ENCODE measurements at regions not wholly inside any gene's neighbourhood (a gene's known extent, or its start where the extent isn't known, plus 50 kb on each side); places are given as distances from the start of the nearest gene placed in this dataset.

- H3K4me3 ChIP-seq (replicated peaks; ENCODE audit: low read depth, low read length): no peak overlapping the region
- TF ChIP-seq CTCF (IDR thresholded peaks at IDR 0.05; ENCODE audit: insufficient read depth, low read length, poor library complexity, severe bottlenecking): no peak
- no peaks in the 10 kb centered on the region; the same call in 1 of the 2 replicates for H3K27me3 ChIP-seq (replicated peaks; ENCODE audit: control insufficient read depth, insufficient read depth, low read length)
- no peak for DNase-seq (ENCODE audit: extremely low read depth, insufficient read length)
- no peaks in the 10 kb centered on the region for H3K36me3 ChIP-seq (ENCODE audit: control insufficient read depth, insufficient read depth, low read length)
Measured at GRCh38 chr10:93166134-93166533, 92.4 kb downstream of the CYP26A1 start.

- H3K36me3 ChIP-seq (ENCODE audit: control insufficient read depth, insufficient read depth, low read length): no peaks in the 10 kb centered on the region
- no peak for DNase-seq (ENCODE audit: extremely low read depth, insufficient read length)
- no peak overlapping the region for H3K4me3 ChIP-seq (replicated peaks; ENCODE audit: low read depth, low read length)
- no peaks in the 10 kb centered on the region for H3K27me3 ChIP-seq (replicated peaks; ENCODE audit: control insufficient read depth, insufficient read depth, low read length)
- no peak for TF ChIP-seq CTCF (IDR thresholded peaks at IDR 0.05; ENCODE audit: insufficient read depth, low read length, poor library complexity, severe bottlenecking)
Measured at GRCh38 chr10:93171837-93172236, 98.1 kb downstream of the CYP26A1 start.

DNA sequence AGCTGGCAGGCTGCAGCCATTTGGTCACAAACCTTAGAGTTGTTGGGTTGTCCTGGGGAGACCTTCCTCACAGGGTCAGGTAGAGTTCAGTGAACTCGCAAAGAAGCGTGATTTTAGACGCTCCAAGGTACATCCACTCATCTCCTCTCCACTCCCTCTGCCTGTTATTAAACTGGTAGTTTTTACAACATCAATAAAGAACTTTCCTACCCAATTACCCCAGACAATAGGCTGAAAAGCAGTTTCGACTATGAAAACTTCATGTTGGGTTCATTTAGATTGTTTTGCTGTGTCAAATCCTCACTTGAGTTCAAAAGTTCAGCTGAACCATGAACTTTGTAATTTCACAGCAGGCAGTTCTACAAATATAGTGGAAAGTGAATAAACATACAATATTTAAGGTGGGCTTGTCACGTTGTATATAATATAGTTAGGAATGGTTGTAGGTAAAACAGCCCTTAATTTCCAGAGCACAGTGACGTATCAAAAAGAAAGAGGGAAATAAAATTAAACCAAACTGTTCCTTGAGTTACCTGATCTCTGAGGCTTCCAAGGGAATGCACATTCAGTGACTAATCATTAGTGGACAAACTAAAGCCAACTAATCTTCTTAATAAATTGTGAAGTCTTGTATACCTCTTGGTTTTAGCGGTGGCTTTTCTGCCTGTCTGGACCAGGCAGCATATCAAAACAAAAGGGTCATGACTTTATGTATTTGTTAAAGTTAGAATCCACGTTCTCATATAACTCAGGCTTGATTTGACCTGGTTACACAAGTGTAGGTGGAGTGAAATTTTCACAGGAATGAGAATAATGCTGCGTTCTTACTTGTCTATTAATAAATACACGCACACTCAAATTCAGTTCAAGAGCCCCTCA is 100.5 kb downstream of the CYP26A1 start:
- TF ChIP-seq CTCF (IDR thresholded peaks at IDR 0.05; ENCODE audit: insufficient read depth, low read length, poor library complexity, severe bottlenecking): no peak
- no peak overlapping the region for H3K4me3 ChIP-seq (replicated peaks; ENCODE audit: low read depth, low read length)
- no peak for DNase-seq (ENCODE audit: extremely low read depth, insufficient read length)
- no peaks in the 10 kb centered on the region for H3K36me3 ChIP-seq (ENCODE audit: control insufficient read depth, insufficient read depth, low read length)
- H3K27me3 ChIP-seq (replicated peaks; ENCODE audit: control insufficient read depth, insufficient read depth, low read length): no peaks in the 10 kb centered on the region

- TF ChIP-seq CTCF (IDR thresholded peaks at IDR 0.05; ENCODE audit: insufficient read depth, low read length, poor library complexity, severe bottlenecking): no peak
- H3K27me3 ChIP-seq (replicated peaks; ENCODE audit: control insufficient read depth, insufficient read depth, low read length): no peaks in the 10 kb centered on the region
- no peaks in the 10 kb centered on the region for H3K36me3 ChIP-seq (ENCODE audit: control insufficient read depth, insufficient read depth, low read length)
- no peak for DNase-seq (ENCODE audit: extremely low read depth, insufficient read length)
- H3K4me3 ChIP-seq (replicated peaks; ENCODE audit: low read depth, low read length): no peak overlapping the region
Measured at GRCh38 chr10:93175490-93175889, 101.8 kb downstream of the CYP26A1 start.

DNA sequence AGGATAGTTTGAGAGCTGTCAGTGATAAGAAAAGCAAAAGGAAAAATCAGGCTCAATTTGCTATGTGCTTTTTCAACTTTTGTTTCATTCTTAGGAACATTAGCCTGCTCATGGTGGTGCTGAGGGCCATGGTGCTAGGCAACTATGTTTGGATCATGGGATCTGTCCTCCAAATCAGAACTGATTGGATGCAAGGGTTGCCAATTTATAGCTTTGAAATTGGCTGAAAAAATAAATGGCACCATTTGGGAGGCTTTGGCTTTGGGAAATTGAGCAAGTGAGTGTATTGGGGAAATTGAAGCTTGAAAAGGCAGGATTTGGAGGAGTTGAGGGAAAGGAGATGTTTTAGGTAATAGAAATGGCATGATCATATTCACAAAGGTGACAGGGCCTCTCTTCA is 103.8 kb downstream of the CYP26A1 start:
- no peak for TF ChIP-seq CTCF (IDR thresholded peaks at IDR 0.05; ENCODE audit: insufficient read depth, low read length, poor library complexity, severe bottlenecking)
- no peak for DNase-seq (ENCODE audit: extremely low read depth, insufficient read length)
- Histone ChIP-seq H3K27me3 (replicated peaks; ENCODE audit: control insufficient read depth, insufficient read depth, low read length) (no peaks in the 10 kb centered on the region), H3K36me3 (ENCODE audit: control insufficient read depth, insufficient read depth, low read length) (no peaks in the 10 kb centered on the region), H3K4me3 (replicated peaks; ENCODE audit: low read depth, low read length) (no peak overlapping the region)

All from GM06990 (cell line).